Progenitor cell of endocrine pancreas (in vitro differentiated cells): ENCODE measurements at regions not wholly inside any gene's neighbourhood (a gene's known extent, or its start where the extent isn't known, plus 50 kb on each side); places are given as distances from the start of the nearest gene placed in this dataset.

Experiments used
- DNase-seq: peaks from one replicate; pipeline ENCODE4 v3.0.0; 2021; ENCODE audit warnings: low spot score; ENCODE audit not compliant: unreplicated experiment
- H3K27ac Mint-ChIP-seq: 2 replicates; pipeline ENCODE4 v1.8.0; 2021; ENCODE audit warnings: mild to moderate bottlenecking, moderate library complexity, mixed read lengths
- H3K27me3 Mint-ChIP-seq: 2 replicates; pipeline ENCODE4 v1.8.0; 2021; ENCODE audit warnings: mixed read lengths
- H3K36me3 Mint-ChIP-seq: 2 replicates; pipeline ENCODE4 v1.8.0; 2022; ENCODE audit warnings: mixed read lengths; ENCODE audit not compliant: insufficient read depth
- H3K4me1 Mint-ChIP-seq: 2 replicates; pipeline ENCODE4 v1.8.0; 2021; ENCODE audit warnings: low read depth, mixed read lengths
- H3K4me3 Mint-ChIP-seq: 2 replicates; pipeline ENCODE4 v1.8.0; 2021; ENCODE audit warnings: low read depth, mild to moderate bottlenecking, moderate library complexity, mixed read lengths
- H3K9me3 Mint-ChIP-seq: 2 replicates; pipeline ENCODE4 v1.8.0; 2021; ENCODE audit warnings: low read depth, mixed read lengths
- CTCF ChIP-seq: fragments of 200-600 bp; sonication (generic); IDR thresholded peaks from one replicate; pipeline ENCODE4 v1.5.0; 2021; ENCODE audit warnings: antibody characterized with exemption, mild to moderate bottlenecking; ENCODE audit not compliant: unreplicated experiment

GRCh38 chr7:57198801-57199200 lies 66.6 kb upstream of the ZNF479 start:
- H3K4me3 Mint-ChIP-seq, result no peak overlapping the region
- H3K9me3 Mint-ChIP-seq, result peaks cover 5% of the 10 kb centered on the region
- no peaks in the 10 kb centered on the region for H3K36me3 Mint-ChIP-seq
- no peak overlapping the region for H3K27ac Mint-ChIP-seq
- no peaks in the 10 kb centered on the region for H3K4me1 Mint-ChIP-seq
- H3K27me3 Mint-ChIP-seq, result no peaks in the 10 kb centered on the region
- no peak for TF ChIP-seq CTCF
- DNase-seq, result no peak

GRCh38 chr7:57199252-57199651 lies 67.0 kb upstream of the ZNF479 start:
- no peak for TF ChIP-seq CTCF
- Mint-ChIP-seq H3K4me3 (no peak overlapping the region), H3K4me1 (no peaks in the 10 kb centered on the region), H3K27me3 (no peaks in the 10 kb centered on the region), H3K9me3 (peaks cover 5% of the 10 kb centered on the region), H3K27ac (no peak overlapping the region), H3K36me3 (no peaks in the 10 kb centered on the region)
- no peak for DNase-seq

GRCh38 chr7:57201021-57201894 lies 69.0 kb upstream of the ZNF479 start:
- no peaks in the 10 kb centered on the region for H3K27me3 Mint-ChIP-seq
- no peak for DNase-seq
- no peak overlapping the region for H3K27ac Mint-ChIP-seq
- no peak for TF ChIP-seq CTCF
- no peaks in the 10 kb centered on the region for H3K4me1 Mint-ChIP-seq
- H3K4me3 Mint-ChIP-seq, result no peak overlapping the region
- H3K9me3 Mint-ChIP-seq, result peaks cover 15% of the 10 kb centered on the region
- no peaks in the 10 kb centered on the region for H3K36me3 Mint-ChIP-seq

GRCh38 chr7:57201895-57202210 lies 69.6 kb upstream of the ZNF479 start:
- DNase-seq, result no peak
- H3K4me3 Mint-ChIP-seq, result no peak overlapping the region
- H3K4me1 Mint-ChIP-seq, result no peaks in the 10 kb centered on the region
- no peak overlapping the region for H3K27ac Mint-ChIP-seq
- no peak for TF ChIP-seq CTCF
- no peaks in the 10 kb centered on the region for H3K36me3 Mint-ChIP-seq
- H3K9me3 Mint-ChIP-seq, result peaks cover 16% of the 10 kb centered on the region
- H3K27me3 Mint-ChIP-seq, result no peaks in the 10 kb centered on the region

GRCh38 chr7:57202274-57202673 lies 70.0 kb upstream of the ZNF479 start:
- TF ChIP-seq CTCF, result no peak
- Mint-ChIP-seq H3K36me3 (no peaks in the 10 kb centered on the region), H3K4me1 (no peaks in the 10 kb centered on the region), H3K27me3 (no peaks in the 10 kb centered on the region), H3K9me3 (peaks cover 16% of the 10 kb centered on the region), H3K27ac (no peak overlapping the region), H3K4me3 (no peak overlapping the region)
- no peak for DNase-seq
